ENCODE measurements at regions not wholly inside any gene's neighbourhood (a gene's known extent, or its start where the extent isn't known, plus 50 kb on each side); places are given as distances from the start of the nearest gene placed in this dataset.
"Not testable (repeated sequence)": the region's sequence is repeated elsewhere in the genome, so short reads cannot be mapped to it uniquely, and the experiment has no call there.

DNA sequence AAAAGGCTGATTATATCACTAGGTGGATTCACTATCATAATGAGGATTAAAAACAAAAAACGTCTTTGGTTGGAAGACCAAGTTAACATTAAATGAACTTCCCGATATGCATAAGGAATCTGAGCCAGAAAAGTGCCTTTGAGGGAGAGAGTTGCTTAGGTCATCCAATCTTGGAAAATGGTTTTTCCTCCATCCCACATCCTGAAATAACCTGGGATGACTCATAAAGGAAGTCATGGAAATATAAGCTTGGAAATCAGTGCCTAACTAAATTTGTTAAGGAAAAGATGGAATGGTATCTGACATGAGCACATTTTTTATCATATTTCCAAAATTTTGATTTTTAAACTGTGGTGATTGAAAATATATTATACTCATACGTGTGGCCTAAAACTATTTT lies 66.0 kb downstream of the KBTBD8 start:
- Histone ChIP-seq H3K4me1 (ENCODE audit: insufficient read depth, low read length, severe bottlenecking) (no peaks in the 10 kb centered on the region), H3K9ac (ENCODE audit: low read length) (no peak overlapping the region), H3K9me3 (ENCODE audit: low read length) (peaks cover 4% of the 10 kb centered on the region; the same call in 1 of the 2 replicates), H3K9me2 (ENCODE audit: low read depth, low read length) (no peaks in the 10 kb centered on the region), H4K20me1 (ENCODE audit: insufficient read depth, low read length) (no peaks in the 10 kb centered on the region), H3K27me3 (ENCODE audit: insufficient read depth, low read length) (no peaks in the 10 kb centered on the region), H3F3A (ENCODE audit: insufficient read depth, low read length) (no peaks in the 10 kb centered on the region), H3K4me2 (ENCODE audit: low read length) (no peak overlapping the region), H2AFZ (ENCODE audit: low read length) (no peak overlapping the region), H3K27ac (ENCODE audit: low read depth, low read length, poor library complexity, severe bottlenecking) (no peak overlapping the region), H3K79me2 (ENCODE audit: insufficient read depth, low read length) (no peaks in the 10 kb centered on the region), H3K4me3 (ENCODE audit: low read depth, low read length, poor library complexity, severe bottlenecking) (no peak overlapping the region), H3K36me3 (ENCODE audit: insufficient read depth, low read length) (no peaks in the 10 kb centered on the region)
- TF ChIP-seq, protein P1, sequence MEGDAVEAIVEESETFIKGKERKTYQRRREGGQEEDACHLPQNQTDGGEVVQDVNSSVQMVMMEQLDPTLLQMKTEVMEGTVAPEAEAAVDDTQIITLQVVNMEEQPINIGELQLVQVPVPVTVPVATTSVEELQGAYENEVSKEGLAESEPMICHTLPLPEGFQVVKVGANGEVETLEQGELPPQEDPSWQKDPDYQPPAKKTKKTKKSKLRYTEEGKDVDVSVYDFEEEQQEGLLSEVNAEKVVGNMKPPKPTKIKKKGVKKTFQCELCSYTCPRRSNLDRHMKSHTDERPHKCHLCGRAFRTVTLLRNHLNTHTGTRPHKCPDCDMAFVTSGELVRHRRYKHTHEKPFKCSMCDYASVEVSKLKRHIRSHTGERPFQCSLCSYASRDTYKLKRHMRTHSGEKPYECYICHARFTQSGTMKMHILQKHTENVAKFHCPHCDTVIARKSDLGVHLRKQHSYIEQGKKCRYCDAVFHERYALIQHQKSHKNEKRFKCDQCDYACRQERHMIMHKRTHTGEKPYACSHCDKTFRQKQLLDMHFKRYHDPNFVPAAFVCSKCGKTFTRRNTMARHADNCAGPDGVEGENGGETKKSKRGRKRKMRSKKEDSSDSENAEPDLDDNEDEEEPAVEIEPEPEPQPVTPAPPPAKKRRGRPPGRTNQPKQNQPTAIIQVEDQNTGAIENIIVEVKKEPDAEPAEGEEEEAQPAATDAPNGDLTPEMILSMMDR (IDR thresholded peaks at IDR 0.05; ENCODE audit: low read length) = no peak
- no peak for TF ChIP-seq EZH2 (IDR thresholded peaks at IDR 0.05; ENCODE audit: borderline replicate concordance, low read length)

- TF ChIP-seq, protein P1 (IDR thresholded peaks at IDR 0.05; ENCODE audit: low read length) = no peak
- TF ChIP-seq EZH2 (IDR thresholded peaks at IDR 0.05; ENCODE audit: borderline replicate concordance, low read length) = no peak
- Histone ChIP-seq H3K27ac (ENCODE audit: low read depth, low read length, poor library complexity, severe bottlenecking) (no peak overlapping the region), H3K9me2 (ENCODE audit: low read depth, low read length) (no peaks in the 10 kb centered on the region), H3K4me2 (ENCODE audit: low read length) (no peak overlapping the region), H3K4me1 (ENCODE audit: insufficient read depth, low read length, severe bottlenecking) (no peaks in the 10 kb centered on the region), H2AFZ (ENCODE audit: low read length) (no peak overlapping the region), H3K9ac (ENCODE audit: low read length) (no peak overlapping the region), H3F3A (ENCODE audit: insufficient read depth, low read length) (no peaks in the 10 kb centered on the region), H3K79me2 (ENCODE audit: insufficient read depth, low read length) (no peaks in the 10 kb centered on the region), H3K36me3 (ENCODE audit: insufficient read depth, low read length) (no peaks in the 10 kb centered on the region), H3K27me3 (ENCODE audit: insufficient read depth, low read length) (no peaks in the 10 kb centered on the region), H4K20me1 (ENCODE audit: insufficient read depth, low read length) (no peaks in the 10 kb centered on the region), H3K9me3 (ENCODE audit: low read length) (no peaks in the 10 kb centered on the region), H3K4me3 (ENCODE audit: low read depth, low read length, poor library complexity, severe bottlenecking) (no peak overlapping the region)
These were observed 69.1 kb downstream of the KBTBD8 start for GRCh38 chr3:67067251-67067650.

DNA sequence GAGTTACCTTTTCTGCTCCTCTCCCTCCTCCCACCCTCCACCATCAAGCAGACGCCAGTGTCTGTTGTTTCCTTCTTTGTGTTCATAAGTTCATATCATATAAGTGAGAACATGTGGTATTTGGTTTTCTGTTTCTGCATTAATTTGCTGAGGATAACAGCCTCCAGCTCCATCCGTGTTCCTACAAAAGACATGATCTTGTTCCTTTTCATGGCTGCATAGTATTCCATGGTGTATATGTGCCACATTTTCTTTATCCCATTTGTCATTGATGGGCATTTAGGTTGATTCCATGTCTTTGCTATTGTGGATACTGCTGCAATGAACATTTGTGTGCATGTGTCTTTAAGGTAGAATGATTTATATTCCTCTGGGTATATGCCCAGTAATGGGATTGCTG lies 74.5 kb downstream of the KBTBD8 start:
- H3K79me2 ChIP-seq (ENCODE audit: insufficient read depth, low read length); H4K20me1 ChIP-seq (ENCODE audit: insufficient read depth, low read length); H3K4me2 ChIP-seq (ENCODE audit: low read length); H3K9ac ChIP-seq (ENCODE audit: low read length); H3K4me3 ChIP-seq (ENCODE audit: low read depth, low read length, poor library complexity, severe bottlenecking); H3K27me3 ChIP-seq (ENCODE audit: insufficient read depth, low read length); H3K4me1 ChIP-seq (ENCODE audit: insufficient read depth, low read length, severe bottlenecking); H3K36me3 ChIP-seq (ENCODE audit: insufficient read depth, low read length); H2AFZ ChIP-seq (ENCODE audit: low read length); H3F3A ChIP-seq (ENCODE audit: insufficient read depth, low read length); H3K9me2 ChIP-seq (ENCODE audit: low read depth, low read length); H3K9me3 ChIP-seq (ENCODE audit: low read length); H3K27ac ChIP-seq (ENCODE audit: low read depth, low read length, poor library complexity, severe bottlenecking): not testable (repeated sequence)

GRCh38 chr3:67073812-67074211 lies 75.7 kb downstream of the KBTBD8 start:
- Histone ChIP-seq H3K27ac (ENCODE audit: low read depth, low read length, poor library complexity, severe bottlenecking) (no peak overlapping the region), H3K79me2 (ENCODE audit: insufficient read depth, low read length) (no peaks in the 10 kb centered on the region), H3K4me1 (ENCODE audit: insufficient read depth, low read length, severe bottlenecking) (no peaks in the 10 kb centered on the region), H4K20me1 (ENCODE audit: insufficient read depth, low read length) (no peaks in the 10 kb centered on the region), H3K27me3 (ENCODE audit: insufficient read depth, low read length) (no peaks in the 10 kb centered on the region), H3K36me3 (ENCODE audit: insufficient read depth, low read length) (no peaks in the 10 kb centered on the region), H3K9ac (ENCODE audit: low read length) (no peak overlapping the region), H3K9me3 (ENCODE audit: low read length) (no peaks in the 10 kb centered on the region), H3K4me3 (ENCODE audit: low read depth, low read length, poor library complexity, severe bottlenecking) (no peak overlapping the region), H2AFZ (ENCODE audit: low read length) (no peak overlapping the region), H3F3A (ENCODE audit: insufficient read depth, low read length) (no peaks in the 10 kb centered on the region), H3K4me2 (ENCODE audit: low read length) (no peak overlapping the region), H3K9me2 (ENCODE audit: low read depth, low read length) (no peaks in the 10 kb centered on the region)
- TF ChIP-seq, protein P1 (IDR thresholded peaks at IDR 0.05; ENCODE audit: low read length) = no peak
